Colon (tissue), 2 donors: ENCODE measurements at regions not wholly inside any gene's neighbourhood (a gene's known extent, or its start where the extent isn't known, plus 50 kb on each side); places are given as distances from the start of the nearest gene placed in this dataset.

Experiments
- FAIRE-seq: peaks from 2 replicates; lab custom pipeline; 2012; peaks lifted over from hg19 to GRCh38; lab: Jason Lieb, UNC
- donor health status: control.
- donor health status: control.

- no peak for FAIRE-seq
These were observed 159.3 kb upstream of the ECI2 start for GRCh38 chr6:4294636-4295035.

- no peak for FAIRE-seq
These were observed 156.4 kb upstream of the ECI2 start for GRCh38 chr6:4291453-4292403.

GRCh38 chr6:4289770-4290320 is 154.5 kb upstream of the ECI2 start:
- no peak for FAIRE-seq

GRCh38 chr6:4287811-4288244 is 152.5 kb upstream of the ECI2 start:
- no peak for FAIRE-seq

GRCh38 chr6:4287372-4287771 is 152.0 kb upstream of the ECI2 start:
- no peak for FAIRE-seq

GRCh38 chr6:4282926-4283325 is 147.6 kb upstream of the ECI2 start:
- FAIRE-seq: no peak

GRCh38 chr6:4281341-4282293 is 146.2 kb upstream of the ECI2 start:
- FAIRE-seq: no peak

- no peak for FAIRE-seq
These were observed 145.3 kb upstream of the ECI2 start for GRCh38 chr6:4280707-4281106.

GRCh38 chr6:4280031-4280430 is 144.7 kb upstream of the ECI2 start:
- no peak for FAIRE-seq

GRCh38 chr6:4274382-4275082 is 139.2 kb upstream of the ECI2 start:
- FAIRE-seq: no peak

GRCh38 chr6:4272996-4273395 is 137.6 kb upstream of the ECI2 start:
- FAIRE-seq: no peak

GRCh38 chr6:4271761-4272470 is 136.5 kb upstream of the ECI2 start:
- FAIRE-seq: no peak

- FAIRE-seq: no peak
These were observed 135.4 kb upstream of the ECI2 start for GRCh38 chr6:4270776-4271175.

GRCh38 chr6:4270001-4270400 is 134.6 kb upstream of the ECI2 start:
- FAIRE-seq: no peak

- FAIRE-seq: no peak
These were observed 132.8 kb upstream of the ECI2 start for GRCh38 chr6:4268171-4268570.

- no peak for FAIRE-seq
These were observed 130.4 kb upstream of the ECI2 start for GRCh38 chr6:4265740-4266139.

GRCh38 chr6:4264601-4265000 is 129.2 kb upstream of the ECI2 start:
- FAIRE-seq: no peak

GRCh38 chr6:4264081-4264480 is 128.7 kb upstream of the ECI2 start:
- no peak for FAIRE-seq

GRCh38 chr6:4262526-4262925 is 127.2 kb upstream of the ECI2 start:
- FAIRE-seq: no peak

- no peak for FAIRE-seq
These were observed 124.0 kb upstream of the ECI2 start for GRCh38 chr6:4259391-4259790.

- no peak for FAIRE-seq
These were observed 123.4 kb upstream of the ECI2 start for GRCh38 chr6:4258733-4259132.
